ENCODE measurements at regions not wholly inside any gene's neighbourhood (a gene's known extent, or its start where the extent isn't known, plus 50 kb on each side); places are given as distances from the start of the nearest gene placed in this dataset.

DNA sequence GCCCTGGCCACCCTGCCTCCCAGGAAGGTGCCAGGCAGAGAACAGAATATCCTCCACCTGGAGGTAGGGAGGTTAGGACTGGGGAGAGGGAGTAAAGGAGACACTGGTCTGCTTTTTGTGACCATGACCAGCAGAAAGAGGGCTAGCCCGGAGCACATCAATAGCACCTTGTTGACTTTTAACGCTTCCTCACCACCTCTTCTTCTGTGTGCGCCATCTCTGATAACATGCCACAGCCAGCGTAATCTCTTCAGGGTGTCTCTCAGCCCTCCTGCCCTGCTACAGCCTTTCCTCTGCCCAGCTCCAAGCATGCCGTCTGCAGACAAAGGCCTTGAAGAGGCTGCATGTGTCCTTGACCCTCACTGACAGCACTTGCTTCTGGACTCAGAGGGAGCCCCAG lies 50.9 kb upstream of the GJA5 start:
- Histone ChIP-seq H3K36me3 (no peaks in the 10 kb centered on the region), H3K27me3 (peaks cover 2% of the 10 kb centered on the region), H3K4me3 (no peak overlapping the region), H3K27ac (no peak overlapping the region), H3K9me3 (no peaks in the 10 kb centered on the region), H3K4me1 (no peaks in the 10 kb centered on the region)
- no peak for DNase-seq (ENCODE audit: low spot score in 2 of 2)
- TF ChIP-seq POLR2AphosphoS5 (IDR thresholded peaks at IDR 0.05) = no peak
- TF ChIP-seq, protein P1, sequence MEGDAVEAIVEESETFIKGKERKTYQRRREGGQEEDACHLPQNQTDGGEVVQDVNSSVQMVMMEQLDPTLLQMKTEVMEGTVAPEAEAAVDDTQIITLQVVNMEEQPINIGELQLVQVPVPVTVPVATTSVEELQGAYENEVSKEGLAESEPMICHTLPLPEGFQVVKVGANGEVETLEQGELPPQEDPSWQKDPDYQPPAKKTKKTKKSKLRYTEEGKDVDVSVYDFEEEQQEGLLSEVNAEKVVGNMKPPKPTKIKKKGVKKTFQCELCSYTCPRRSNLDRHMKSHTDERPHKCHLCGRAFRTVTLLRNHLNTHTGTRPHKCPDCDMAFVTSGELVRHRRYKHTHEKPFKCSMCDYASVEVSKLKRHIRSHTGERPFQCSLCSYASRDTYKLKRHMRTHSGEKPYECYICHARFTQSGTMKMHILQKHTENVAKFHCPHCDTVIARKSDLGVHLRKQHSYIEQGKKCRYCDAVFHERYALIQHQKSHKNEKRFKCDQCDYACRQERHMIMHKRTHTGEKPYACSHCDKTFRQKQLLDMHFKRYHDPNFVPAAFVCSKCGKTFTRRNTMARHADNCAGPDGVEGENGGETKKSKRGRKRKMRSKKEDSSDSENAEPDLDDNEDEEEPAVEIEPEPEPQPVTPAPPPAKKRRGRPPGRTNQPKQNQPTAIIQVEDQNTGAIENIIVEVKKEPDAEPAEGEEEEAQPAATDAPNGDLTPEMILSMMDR (IDR thresholded peaks at IDR 0.05) = no peak
- TF ChIP-seq EP300 (IDR thresholded peaks at IDR 0.05) = no peak
- no peak for TF ChIP-seq POLR2A (IDR thresholded peaks at IDR 0.05)
- 85% methylated on average over 5 of the region's 5 CpGs for WGBS

DNA sequence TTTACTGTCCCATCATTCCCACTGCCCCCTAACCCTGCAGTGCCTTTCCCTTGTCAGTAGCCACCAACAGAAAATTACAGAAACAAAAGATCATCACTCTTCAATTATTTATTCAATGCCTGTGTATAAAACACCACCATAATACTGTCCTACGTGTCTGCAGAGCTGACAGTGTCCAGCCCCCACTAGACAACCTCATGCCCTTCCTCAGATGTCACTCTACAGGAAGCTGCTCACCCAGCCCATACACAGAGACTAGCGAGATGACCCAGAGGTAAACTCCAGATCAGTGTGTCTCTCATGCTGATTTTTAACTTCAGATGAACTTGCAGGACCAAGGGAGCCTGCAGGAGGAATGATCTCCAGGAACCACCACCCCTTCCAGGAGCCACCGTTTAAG lies 51.3 kb upstream of the GJA5 start:
- no peaks in the 10 kb centered on the region for H3K9me3 ChIP-seq
- peaks cover 2% of the 10 kb centered on the region for H3K27me3 ChIP-seq
- no peak overlapping the region for H3K4me3 ChIP-seq
- no peak overlapping the region for H3K27ac ChIP-seq
- H3K4me1 ChIP-seq = no peaks in the 10 kb centered on the region
- H3K36me3 ChIP-seq = no peaks in the 10 kb centered on the region
- WGBS = 66% methylated on average over 3 of the region's 3 CpGs
- DNase-seq (ENCODE audit: low spot score in 2 of 2) = no peak
- no peak for TF ChIP-seq EP300 (IDR thresholded peaks at IDR 0.05)
- no peak for TF ChIP-seq POLR2AphosphoS5 (IDR thresholded peaks at IDR 0.05)
- TF ChIP-seq, protein P1 (IDR thresholded peaks at IDR 0.05) = no peak
- TF ChIP-seq POLR2A (IDR thresholded peaks at IDR 0.05) = no peak

DNA sequence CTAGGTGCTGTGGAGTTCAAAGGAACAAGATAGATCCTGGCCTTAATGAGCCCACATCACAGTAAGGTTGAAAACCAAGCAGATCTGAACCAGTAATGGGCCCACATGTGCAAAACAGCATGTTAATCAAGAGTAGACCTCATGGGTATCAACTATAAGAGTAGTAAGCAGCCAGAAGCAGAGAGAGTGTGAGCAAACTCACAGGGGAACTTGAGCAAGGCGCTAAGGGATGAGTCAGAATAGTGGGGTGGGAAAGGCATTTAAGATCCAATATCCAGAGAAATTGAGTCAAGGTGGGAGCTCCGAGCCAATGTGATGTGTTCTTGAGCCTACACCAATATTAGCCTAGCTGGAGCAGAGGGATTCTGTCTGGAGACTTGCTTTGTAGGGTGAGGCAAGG lies 52.4 kb upstream of the GJA5 start:
- no peak overlapping the region for H3K27ac ChIP-seq

DNA sequence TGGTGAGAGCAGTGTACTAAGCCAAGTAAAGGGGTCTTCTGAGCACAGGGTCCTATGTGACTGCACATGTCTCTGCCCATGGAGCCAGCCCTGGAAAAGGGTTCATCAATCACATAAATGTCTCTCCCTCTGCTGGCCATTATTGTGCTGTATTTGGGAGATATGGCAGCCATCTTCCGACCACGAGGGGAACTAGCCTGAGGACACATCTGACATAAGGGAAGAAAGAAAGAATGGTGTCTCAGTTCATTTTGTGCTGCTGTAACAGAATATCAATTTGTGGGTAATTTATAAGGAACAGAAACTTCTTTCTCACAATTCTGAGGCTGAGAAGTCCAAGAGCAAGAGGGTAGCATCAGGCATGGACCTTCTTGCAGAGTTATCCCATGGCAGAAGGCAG lies 55.1 kb upstream of the GJA5 start:
- Histone ChIP-seq H3K4me1 (no peaks in the 10 kb centered on the region), H3K27ac (no peak overlapping the region), H3K27me3 (peaks cover 5% of the 10 kb centered on the region), H3K36me3 (no peaks in the 10 kb centered on the region), H3K4me3 (no peak overlapping the region), H3K9me3 (no peaks in the 10 kb centered on the region)
- TF ChIP-seq, protein P1 (IDR thresholded peaks at IDR 0.05) = no peak
- no peak for TF ChIP-seq POLR2AphosphoS5 (IDR thresholded peaks at IDR 0.05)
- TF ChIP-seq POLR2A (IDR thresholded peaks at IDR 0.05) = no peak
- no peak for DNase-seq (ENCODE audit: low spot score in 2 of 2)
- WGBS = 49% methylated on average over 2 of the region's 2 CpGs

More for the DNA sequence above, 52.4 kb upstream of the GJA5 start:
- TF ChIP-seq, protein P1 (IDR thresholded peaks at IDR 0.05) = no peak
- TF ChIP-seq POLR2A (IDR thresholded peaks at IDR 0.05) (no peak), POLR2AphosphoS5 (IDR thresholded peaks at IDR 0.05) (no peak), EP300 (IDR thresholded peaks at IDR 0.05) (no peak)
- H3K27me3 ChIP-seq = peaks cover 2% of the 10 kb centered on the region
- no peaks in the 10 kb centered on the region for H3K4me1 ChIP-seq
- H3K4me3 ChIP-seq = no peak overlapping the region
- DNase-seq (ENCODE audit: low spot score in 2 of 2) = no peak
- WGBS = 89% methylated on average over 2 of the region's 2 CpGs
- H3K36me3 ChIP-seq = no peaks in the 10 kb centered on the region
- no peaks in the 10 kb centered on the region for H3K9me3 ChIP-seq

DNA sequence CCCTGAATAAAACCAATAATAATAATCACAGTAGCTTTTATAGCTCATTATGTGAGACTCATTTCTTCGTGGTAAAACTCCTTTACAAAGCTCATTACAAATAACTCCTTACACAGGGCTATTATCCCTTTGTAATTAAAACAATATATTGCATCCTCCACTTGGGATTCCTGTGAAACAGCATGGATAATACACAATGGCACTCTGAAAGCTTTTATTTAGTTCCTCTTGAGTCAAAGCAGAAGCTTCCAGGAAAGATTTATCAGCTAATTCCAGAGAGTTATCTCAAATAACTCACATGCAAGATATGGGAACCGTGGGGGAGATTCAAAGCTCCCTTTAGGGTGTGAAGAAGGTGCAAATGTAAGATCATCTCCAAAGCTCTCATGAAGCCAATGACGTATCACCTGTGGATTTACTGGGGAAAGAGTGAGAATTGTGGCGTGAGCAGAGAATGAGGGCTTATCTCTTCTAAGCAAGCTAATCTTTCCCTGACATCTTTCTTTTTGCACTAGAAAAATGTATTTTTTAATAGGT lies 60.4 kb upstream of the GJA5 start:
- no peak overlapping the region for H3K27ac ChIP-seq
- no peak for TF ChIP-seq EP300 (IDR thresholded peaks at IDR 0.05)
- TF ChIP-seq POLR2AphosphoS5 (IDR thresholded peaks at IDR 0.05) = no peak
- 67% methylated on average over 4 of the region's 4 CpGs for WGBS

DNA sequence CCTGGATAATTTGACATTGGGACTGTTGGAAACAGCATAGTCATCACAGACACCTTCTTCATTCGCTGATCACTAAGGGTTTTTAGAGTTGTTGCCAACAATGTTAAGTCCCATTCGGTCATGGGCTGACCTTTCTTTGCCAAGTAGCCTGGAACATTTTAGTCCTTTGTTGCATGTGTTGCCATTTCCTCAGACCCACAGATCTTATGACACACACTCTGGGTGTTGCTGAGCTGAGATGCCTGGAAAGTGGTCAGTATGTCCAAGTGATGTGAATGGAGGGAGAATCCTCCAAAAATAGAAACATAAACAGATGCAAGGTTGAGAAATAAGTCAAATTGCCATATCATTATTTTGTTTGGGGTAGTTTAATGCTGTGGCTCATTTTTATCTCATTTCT lies 61.5 kb upstream of the GJA5 start:
- H3K27ac ChIP-seq = no peak overlapping the region
- WGBS = 50% methylated on average over 2 of the region's 2 CpGs

More for the DNA sequence above, 60.4 kb upstream of the GJA5 start:
- Histone ChIP-seq H3K4me3 (no peak overlapping the region), H3K9me3 (no peaks in the 10 kb centered on the region), H3K36me3 (no peaks in the 10 kb centered on the region), H3K27me3 (peaks cover 3% of the 10 kb centered on the region), H3K4me1 (no peaks in the 10 kb centered on the region)
- no peak for DNase-seq (ENCODE audit: low spot score in 2 of 2)

More for the DNA sequence above, 61.5 kb upstream of the GJA5 start:
- no peaks in the 10 kb centered on the region for H3K4me1 ChIP-seq
- no peak for DNase-seq (ENCODE audit: low spot score in 2 of 2)
- H3K9me3 ChIP-seq = no peaks in the 10 kb centered on the region
- no peak overlapping the region for H3K4me3 ChIP-seq
- peak in 1 of 3 donors; percentile 15 for TF ChIP-seq POLR2AphosphoS5 (IDR thresholded peaks at IDR 0.05)
- TF ChIP-seq EP300 (IDR thresholded peaks at IDR 0.05) = no peak
- no peaks in the 10 kb centered on the region for H3K36me3 ChIP-seq
- H3K27me3 ChIP-seq = peaks cover 3% of the 10 kb centered on the region
